ENCODE measurements at regions not wholly inside any gene's neighbourhood (a gene's known extent, or its start where the extent isn't known, plus 50 kb on each side); places are given as distances from the start of the nearest gene placed in this dataset.

GRCh38 chr21:28436286-28436932 lies 556.3 kb downstream of the LTN1 start:
- TF ChIP-seq CTCF (IDR thresholded peaks at IDR 0.05) (no peak), POLR2AphosphoS5 (IDR thresholded peaks at IDR 0.05) (no peak), POLR2A (IDR thresholded peaks at IDR 0.05) (no peak), EP300 (IDR thresholded peaks at IDR 0.05; ENCODE audit: low read depth) (no peak)

All from transverse colon (tissue), 4 donors.